Left cardiac atrium (tissue), 4 donors: ENCODE measurements at regions not wholly inside any gene's neighbourhood (a gene's known extent, or its start where the extent isn't known, plus 50 kb on each side); places are given as distances from the start of the nearest gene placed in this dataset.
A peak's percentile ranks its signal among the peaks of the same experiment; 100 is the strongest.

Source experiments
- ATAC-seq, 2 donors: fragments of 200-7000 bp; cut with Tn5 transposase; one replicate each; pipeline ENCODE4 v1.9.1; 2020; ENCODE audit warnings: mild to moderate bottlenecking in 2 of 2, moderate library complexity in 2 of 2
- DNase-seq: peaks from one replicate; pipeline ENCODE4 v3.0.0-alpha.2; 2020
- intact Hi-C, 2 donors: fragments of 100-400 bp; cut with DNase I; formaldehyde crosslinking; loops; one replicate each; pipeline versions ENCODE4 v1.14.1 to v1.15.1; 2022 to 2023
- donor health status: DM: no; HTN: yes; CAD: no.
- donor health status: DM: no; HTN: yes; CAD: no; lungs with severe emphysema.
- donor health status: DM: yes; HTN: yes; CAD: no.
- donor health status: Dilated cardiomyopathy.

GRCh38 chr3:162138509-162138908, 641.9 kb downstream of the OTOL1 start:
- peak; percentile 74 to 81 for ATAC-seq
- intact Hi-C loops: no loop called here
- no peak for DNase-seq

- intact Hi-C loops: no loop called here
- DNase-seq (no peak), ATAC-seq (no peak)
Observed at GRCh38 chr3:162139841-162140240, 643.2 kb downstream of the OTOL1 start.

GRCh38 chr3:162141272-162141791, 644.7 kb downstream of the OTOL1 start:
- intact Hi-C loops: no loop called here
- DNase-seq: no peak
- ATAC-seq: no peak

GRCh38 chr3:162142511-162142910, 645.9 kb downstream of the OTOL1 start:
- ATAC-seq (no peak), DNase-seq (no peak)
- intact Hi-C loops: no loop called here

GRCh38 chr3:162143180-162143579, 646.6 kb downstream of the OTOL1 start:
- intact Hi-C loops: no loop called here
- DNase-seq (no peak), ATAC-seq (no peak)

- ATAC-seq: no peak
- intact Hi-C loops: no loop called here
- no peak for DNase-seq
Observed at GRCh38 chr3:162147996-162148395, 651.4 kb downstream of the OTOL1 start.

- intact Hi-C loops: no loop called here
- DNase-seq (no peak), ATAC-seq (no peak)
Observed at GRCh38 chr3:162150790-162151189, 654.2 kb downstream of the OTOL1 start.

- ATAC-seq (no peak), DNase-seq (no peak)
- intact Hi-C loops: no loop called here
Observed at GRCh38 chr3:162152636-162153035, 656.0 kb downstream of the OTOL1 start.

GRCh38 chr3:162161595-162161994, 665.0 kb downstream of the OTOL1 start:
- intact Hi-C loops: no loop called here
- ATAC-seq (no peak), DNase-seq (no peak)

GRCh38 chr3:162165346-162165745, 668.7 kb downstream of the OTOL1 start:
- intact Hi-C loops: no loop called here
- no peak for ATAC-seq
- DNase-seq: no peak

GRCh38 chr3:162166543-162166942, 669.9 kb downstream of the OTOL1 start:
- intact Hi-C loops: no loop called here
- DNase-seq: no peak
- no peak for ATAC-seq

GRCh38 chr3:162168715-162169114, 672.1 kb downstream of the OTOL1 start:
- intact Hi-C loops: no loop called here
- DNase-seq (no peak), ATAC-seq (peak in 1 of 2 donors; percentile 59)

GRCh38 chr3:162170581-162170980, 674.0 kb downstream of the OTOL1 start:
- DNase-seq (no peak), ATAC-seq (no peak)
- intact Hi-C loops: no loop called here

- no peak for ATAC-seq
- DNase-seq: no peak
- intact Hi-C loops: no loop called here
Observed at GRCh38 chr3:162171970-162172369, 675.4 kb downstream of the OTOL1 start.

- ATAC-seq: no peak
- DNase-seq: no peak
- intact Hi-C loops: no loop called here
Observed at GRCh38 chr3:162175145-162175544, 678.5 kb downstream of the OTOL1 start.

- ATAC-seq (no peak), DNase-seq (no peak)
- intact Hi-C loops: no loop called here
Observed at GRCh38 chr3:162175878-162176277, 679.3 kb downstream of the OTOL1 start.

GRCh38 chr3:162183440-162183839, 686.8 kb downstream of the OTOL1 start:
- intact Hi-C loops: no loop called here
- no peak for ATAC-seq
- no peak for DNase-seq

- DNase-seq: no peak
- ATAC-seq: peak; percentile 71 to 86
- intact Hi-C loops: no loop called here
Observed at GRCh38 chr3:162192340-162193029, 695.9 kb downstream of the OTOL1 start.

- ATAC-seq: no peak
- intact Hi-C loops: no loop called here
- DNase-seq: no peak
Observed at GRCh38 chr3:162193148-162194095, 696.8 kb downstream of the OTOL1 start.

- ATAC-seq (peak; percentile 73 to 74), DNase-seq (peak; percentile 24)
- intact Hi-C loops: no loop called here
Observed at GRCh38 chr3:162195147-162195546, 698.5 kb downstream of the OTOL1 start.
